ENCODE measurements at regions not wholly inside any gene's neighbourhood (a gene's known extent, or its start where the extent isn't known, plus 50 kb on each side); places are given as distances from the start of the nearest gene placed in this dataset.
"Not testable (repeated sequence)": the region's sequence is repeated elsewhere in the genome, so short reads cannot be mapped to it uniquely, and the experiment has no call there.

- no peak for DNase-seq
These were observed 56.3 kb upstream of the ZNF92 start for GRCh38 chr7:65317372-65317771.

- no peak for DNase-seq
These were observed 62.9 kb upstream of the ZNF92 start for GRCh38 chr7:65310761-65311160.

- DNase-seq, result no peak
These were observed 65.4 kb upstream of the ZNF92 start for GRCh38 chr7:65308300-65308678.

GRCh38 chr7:65307651-65308299 is 65.9 kb upstream of the ZNF92 start:
- peak; percentile 15 to 51 for DNase-seq

- no peak for DNase-seq
These were observed 69.5 kb upstream of the ZNF92 start for GRCh38 chr7:65304175-65304574.

GRCh38 chr7:65302883-65303282 is 70.8 kb upstream of the ZNF92 start:
- no peak for DNase-seq

- DNase-seq, result no peak
These were observed 72.6 kb upstream of the ZNF92 start for GRCh38 chr7:65301007-65301406.

GRCh38 chr7:65295409-65295808 is 78.2 kb upstream of the ZNF92 start:
- no peak for DNase-seq

- DNase-seq, result not testable (repeated sequence)
These were observed 83.3 kb upstream of the ZNF92 start for GRCh38 chr7:65290340-65290739.

- DNase-seq, result no peak
These were observed 86.6 kb upstream of the ZNF92 start for GRCh38 chr7:65287023-65287422.

- DNase-seq, result no peak
These were observed 87.5 kb upstream of the ZNF92 start for GRCh38 chr7:65285906-65286864.

GRCh38 chr7:65285241-65285640 is 88.4 kb upstream of the ZNF92 start:
- DNase-seq, result not testable (repeated sequence)

GRCh38 chr7:65279795-65280194 is 93.9 kb upstream of the ZNF92 start:
- DNase-seq, result no peak

- no peak for DNase-seq
These were observed 96.8 kb upstream of the ZNF92 start for GRCh38 chr7:65276822-65277221.

- DNase-seq, result not testable (repeated sequence)
These were observed 102.2 kb upstream of the ZNF92 start for GRCh38 chr7:65271502-65271901.

- peak in 1 of 2 donors; percentile 18 for DNase-seq
These were observed 104.4 kb upstream of the ZNF92 start for GRCh38 chr7:65269150-65269856.

- DNase-seq, result no peak
These were observed 104.9 kb upstream of the ZNF92 start for GRCh38 chr7:65268782-65269149.

- no peak for DNase-seq
These were observed 107.6 kb upstream of the ZNF92 start for GRCh38 chr7:65265933-65266519.

GRCh38 chr7:65264258-65264657 is 109.4 kb upstream of the ZNF92 start:
- no peak for DNase-seq

- DNase-seq, result not testable (repeated sequence)
These were observed 113.0 kb upstream of the ZNF92 start for GRCh38 chr7:65260673-65261072.

GRCh38 chr7:65259864-65260525 is 113.7 kb upstream of the ZNF92 start:
- not testable (repeated sequence) for DNase-seq

- DNase-seq, result no peak
These were observed 119.6 kb upstream of the ZNF92 start for GRCh38 chr7:65254061-65254460.

All from activated CD4-positive, alpha-beta T cell treated with anti-CD3 and anti-CD28 coated beads for 4 hours (primary cell).